Heart right ventricle (tissue), 16 donors: ENCODE measurements at regions not wholly inside any gene's neighbourhood (a gene's known extent, or its start where the extent isn't known, plus 50 kb on each side); places are given as distances from the start of the nearest gene placed in this dataset.

Experiments used
- ATAC-seq, 8 donors: fragments of 200-7000 bp; cut with Tn5 transposase; one replicate each; pipeline ENCODE4 v1.9.1; 2020; ENCODE audit warnings: mild to moderate bottlenecking in 8 of 8, moderate library complexity in 8 of 8, moderate number of reproducible peaks in 1 of 8
- DNase-seq, 2 donors: peaks; one replicate each; pipeline ENCODE4 v3.0.0-alpha.2; 2020
- H3K27ac ChIP-seq, 10 donors: fragments of 200-600 bp; sonication (generic) in 2 of 10; one replicate each; pipeline versions ENCODE4 v1.5.0 to v1.8.0; 2020 to 2022; ENCODE audit warnings: mild to moderate bottlenecking in 3 of 10
- H3K27me3 ChIP-seq, 7 donors: fragments of 200-600 bp; one replicate each; pipeline ENCODE4 v1.8.0; 2021 to 2022; ENCODE audit warnings: mild to moderate bottlenecking in 2 of 7
- H3K36me3 ChIP-seq, 9 donors: fragments of 200-600 bp; sonication (generic) in 1 of 9; one replicate each; pipeline versions ENCODE4 v1.5.0 to v1.8.0; 2020 to 2022; ENCODE audit warnings: mild to moderate bottlenecking in 2 of 9
- H3K4me1 ChIP-seq, 9 donors: fragments of 200-600 bp; sonication (generic) in 1 of 9; one replicate each; pipeline versions ENCODE4 v1.5.0 to v1.8.0; 2020 to 2022; ENCODE audit warnings: mild to moderate bottlenecking in 4 of 9
- H3K4me3 ChIP-seq, 10 donors: fragments of 200-600 bp; sonication (generic) in 2 of 10; one replicate each; pipeline versions ENCODE4 v1.5.0 to v1.8.0; 2020 to 2022; ENCODE audit warnings: mild to moderate bottlenecking in 7 of 10, moderate library complexity in 2 of 10
- H3K9me3 ChIP-seq, 11 donors: fragments of 200-600 bp in 10 of 11; sonication (generic) in 2 of 11; one replicate each; pipeline versions ENCODE4 v1.5.0 to v1.8.0; 2013 to 2022; ENCODE audit warnings: mild to moderate bottlenecking in 2 of 11, control low read depth in 1 of 11, moderate library complexity in 1 of 11
- WGBS, 2 donors: extraction: QIAGEN DNeasy Blood & Tissue Kit; methylation state at CpG; one replicate each; pipeline ENCODE4 v1.1.7; 2013; ENCODE audit warnings: inconsistent platforms in 1 of 2; 5-methylcytosine and 5-hydroxymethylcytosine counted together
- intact Hi-C, 10 donors: fragments of 100-400 bp; cut with DNase I; formaldehyde crosslinking; loops; one replicate each; pipeline versions ENCODE4 v1.11.1 to v1.14.2; 2022
- TF ChIP-seq, protein P1 (sequence below), 9 donors: fragments of 200-600 bp; sonication (generic) in 2 of 9; IDR thresholded peaks; one replicate each; pipeline versions ENCODE4 v1.5.0 to v1.8.0; 2021 to 2022; ENCODE audit warnings: antibody characterized with exemption in 9 of 9, mild to moderate bottlenecking in 5 of 9, moderate library complexity in 1 of 9
- donor health status: Arrhythmogenic right ventricular cardiomyopathy.
- donor health status: ischemic (EF 13 %, LVEDD 7.1; RV severe dilation, severe dysfunction).
- donor health status: healthy with polysubstance abuse.
- donor health status: DM: no; HTN: yes; CAD: no.
- donor health status: DM: no; HTN: no; CAD: no.
- donor health status: ischemic (EF 25% LVEDD 6.9; RV normal size, moderate dysfunction).
- donor health status: ischemic (EF 25% LVEDD 5.7; RV mildly dilated, moderate dysfunction).
- donor health status: healthy.
- donor health status: DM: yes; HTN: yes; CAD: no.
- donor health status: Ischemic cardiomyopathy.
- donor health status: ischemic (EF 35%, LVEDD 5.7; RV mildly dilated, moderate dysfunction).
- donor health status: nonischemic (EF 11% LVEDD 7.7; RV severe dilation, severe dysfunction).
- donor health status: DM: yes; HTN: yes; CAD: no.
- donor health status: PGD.
- donor health status: ischemic (EF 29% LVEDD 5.4; RV normal size, mild dysfunction).
- donor health status: nonischemic (EF 23%, LVEDD 6.1; RV moderate dilation, normal function).

GRCh38 chr10:128312250-128312649 is 186.0 kb upstream of the MKI67 start:
- Histone ChIP-seq H3K4me3 (no peak overlapping the region), H3K27me3 (peaks cover 0 to 47% (median 6%) of the 10 kb centered on the region in 7 donors), H3K9me3 (no peaks in the 10 kb centered on the region), H3K36me3 (no peaks in the 10 kb centered on the region), H3K4me1 (no peaks in the 10 kb centered on the region), H3K27ac (no peak overlapping the region)
- intact Hi-C loops: no loop called here
- DNase-seq: no peak
- TF ChIP-seq, protein P1, sequence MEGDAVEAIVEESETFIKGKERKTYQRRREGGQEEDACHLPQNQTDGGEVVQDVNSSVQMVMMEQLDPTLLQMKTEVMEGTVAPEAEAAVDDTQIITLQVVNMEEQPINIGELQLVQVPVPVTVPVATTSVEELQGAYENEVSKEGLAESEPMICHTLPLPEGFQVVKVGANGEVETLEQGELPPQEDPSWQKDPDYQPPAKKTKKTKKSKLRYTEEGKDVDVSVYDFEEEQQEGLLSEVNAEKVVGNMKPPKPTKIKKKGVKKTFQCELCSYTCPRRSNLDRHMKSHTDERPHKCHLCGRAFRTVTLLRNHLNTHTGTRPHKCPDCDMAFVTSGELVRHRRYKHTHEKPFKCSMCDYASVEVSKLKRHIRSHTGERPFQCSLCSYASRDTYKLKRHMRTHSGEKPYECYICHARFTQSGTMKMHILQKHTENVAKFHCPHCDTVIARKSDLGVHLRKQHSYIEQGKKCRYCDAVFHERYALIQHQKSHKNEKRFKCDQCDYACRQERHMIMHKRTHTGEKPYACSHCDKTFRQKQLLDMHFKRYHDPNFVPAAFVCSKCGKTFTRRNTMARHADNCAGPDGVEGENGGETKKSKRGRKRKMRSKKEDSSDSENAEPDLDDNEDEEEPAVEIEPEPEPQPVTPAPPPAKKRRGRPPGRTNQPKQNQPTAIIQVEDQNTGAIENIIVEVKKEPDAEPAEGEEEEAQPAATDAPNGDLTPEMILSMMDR (IDR thresholded peaks at IDR 0.05): no peak
- ATAC-seq: no peak
- WGBS, 2 donors: 82 to 84% methylated on average over 7 of the region's 7 CpGs

DNA sequence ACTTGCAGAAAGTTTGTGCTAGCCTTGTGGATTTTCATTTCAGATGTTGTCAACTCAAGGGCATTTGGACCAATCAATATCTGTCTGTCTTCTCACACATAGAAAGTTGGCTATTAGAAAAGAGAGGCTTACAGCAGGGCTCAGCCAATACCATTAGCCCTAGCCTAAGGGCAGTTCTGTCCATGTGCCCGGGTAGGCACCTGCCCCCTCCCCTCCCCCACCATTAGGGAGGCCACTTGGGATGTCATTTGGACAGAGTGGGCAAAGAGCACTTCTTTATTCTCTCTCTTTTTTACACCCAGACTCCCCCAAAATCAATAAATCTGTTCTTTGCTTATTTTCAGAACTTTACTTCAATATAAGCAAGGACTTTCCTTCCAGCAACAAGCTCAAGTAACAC is 188.5 kb upstream of the MKI67 start:
- ATAC-seq (no peak), DNase-seq (no peak)
- H3K27ac ChIP-seq: no peak overlapping the region
- intact Hi-C loops: no loop called here
- no peak overlapping the region for H3K4me3 ChIP-seq
- WGBS, 2 donors: 53 to 85% methylated on average over 1 of the region's 1 CpG
- TF ChIP-seq, protein P1 (IDR thresholded peaks at IDR 0.05): no peak
- H3K9me3 ChIP-seq: no peaks in the 10 kb centered on the region
- peaks cover 0 to 46% (median 4%) of the 10 kb centered on the region in 7 donors for H3K27me3 ChIP-seq
- no peaks in the 10 kb centered on the region for H3K36me3 ChIP-seq
- no peaks in the 10 kb centered on the region for H3K4me1 ChIP-seq

GRCh38 chr10:128316121-128316726 is 190.0 kb upstream of the MKI67 start:
- DNase-seq (no peak), ATAC-seq (no peak)
- no peak overlapping the region for H3K4me3 ChIP-seq
- peaks cover 0 to 49% (median 4%) of the 10 kb centered on the region in 7 donors for H3K27me3 ChIP-seq
- no peaks in the 10 kb centered on the region for H3K36me3 ChIP-seq
- intact Hi-C loops: no loop called here
- TF ChIP-seq, protein P1 (IDR thresholded peaks at IDR 0.05): no peak
- H3K9me3 ChIP-seq: no peaks in the 10 kb centered on the region
- H3K27ac ChIP-seq: no peak overlapping the region
- WGBS, 2 donors: 74 to 75% methylated on average over 6 of the region's 6 CpGs
- no peaks in the 10 kb centered on the region for H3K4me1 ChIP-seq

DNA sequence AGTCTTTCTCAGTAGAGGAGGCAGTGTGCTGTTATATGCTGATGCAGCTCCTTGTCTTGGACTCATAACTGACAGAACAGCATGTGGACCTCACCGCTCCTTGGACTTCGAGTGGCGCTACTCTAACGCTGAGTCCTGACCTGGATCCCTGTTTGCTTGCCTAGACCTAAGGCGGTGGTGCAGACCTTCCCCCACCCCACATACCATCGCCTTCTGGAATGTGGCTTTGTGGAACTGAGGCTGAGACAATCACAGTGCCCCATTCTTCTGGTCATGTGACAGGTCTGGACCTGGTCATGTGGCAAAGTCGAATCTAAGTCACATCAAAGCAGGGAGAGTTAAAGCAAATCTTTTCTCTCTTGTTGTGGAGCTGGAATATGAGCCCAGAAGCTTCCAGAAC is 190.7 kb upstream of the MKI67 start:
- Histone ChIP-seq H3K9me3 (no peaks in the 10 kb centered on the region), H3K27ac (no peak overlapping the region), H3K4me1 (no peaks in the 10 kb centered on the region), H3K36me3 (no peaks in the 10 kb centered on the region), H3K4me3 (no peak overlapping the region), H3K27me3 (peaks cover 0 to 48% (median 4%) of the 10 kb centered on the region in 7 donors)
- TF ChIP-seq, protein P1 (IDR thresholded peaks at IDR 0.05): no peak
- intact Hi-C loops: no loop called here
- 88 to 90% methylated on average over 7 of the region's 7 CpGs for WGBS, 2 donors
- DNase-seq (no peak), ATAC-seq (no peak)
